GM12864 (cell line): ENCODE measurements at regions not wholly inside any gene's neighbourhood (a gene's known extent, or its start where the extent isn't known, plus 50 kb on each side); places are given as distances from the start of the nearest gene placed in this dataset.
"Not testable (repeated sequence)": the region's sequence is repeated elsewhere in the genome, so short reads cannot be mapped to it uniquely, and the experiment has no call there.

Experiments
- DNase-seq: peaks from one replicate; pipeline ENCODE4 v3.0.0-alpha.2; 2011; ENCODE audit warnings: low read depth
- H3K4me3 ChIP-seq: 2 replicates; pipeline ENCODE4 v1.5.1; 2011; ENCODE audit warnings: mild to moderate bottlenecking, low read depth, low read length, control low read depth
- TF ChIP-seq, protein P1 (sequence below): IDR thresholded peaks from 2 replicates; pipeline ENCODE4 v1.5.1; 2011; ENCODE audit warnings: low read depth, mild to moderate bottlenecking, moderate library complexity, low read length, control low read depth, inconsistent platforms; ENCODE audit errors: missing control alignments

DNA sequence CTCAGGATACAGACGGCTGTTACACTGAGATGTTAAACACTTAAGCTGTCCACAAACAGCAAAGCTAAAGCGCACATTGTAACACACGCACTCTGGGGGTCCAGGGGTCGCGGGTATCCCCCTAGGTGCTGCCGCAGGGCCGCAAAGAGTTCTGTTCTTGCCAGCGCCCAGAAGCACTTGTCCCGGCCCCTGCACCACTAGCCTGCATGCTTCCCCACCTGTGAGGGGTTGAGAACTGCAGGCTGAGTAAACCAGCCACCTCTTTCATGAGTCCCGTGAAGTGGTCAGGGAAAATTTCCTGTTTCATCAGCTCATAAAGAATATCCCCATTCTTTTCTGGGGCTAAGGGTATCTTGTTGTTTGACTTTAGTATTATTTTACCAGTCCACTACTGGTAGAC, 154.4 kb upstream of the FBXL17 start:
- no peak overlapping the region for H3K4me3 ChIP-seq
- TF ChIP-seq, protein P1, sequence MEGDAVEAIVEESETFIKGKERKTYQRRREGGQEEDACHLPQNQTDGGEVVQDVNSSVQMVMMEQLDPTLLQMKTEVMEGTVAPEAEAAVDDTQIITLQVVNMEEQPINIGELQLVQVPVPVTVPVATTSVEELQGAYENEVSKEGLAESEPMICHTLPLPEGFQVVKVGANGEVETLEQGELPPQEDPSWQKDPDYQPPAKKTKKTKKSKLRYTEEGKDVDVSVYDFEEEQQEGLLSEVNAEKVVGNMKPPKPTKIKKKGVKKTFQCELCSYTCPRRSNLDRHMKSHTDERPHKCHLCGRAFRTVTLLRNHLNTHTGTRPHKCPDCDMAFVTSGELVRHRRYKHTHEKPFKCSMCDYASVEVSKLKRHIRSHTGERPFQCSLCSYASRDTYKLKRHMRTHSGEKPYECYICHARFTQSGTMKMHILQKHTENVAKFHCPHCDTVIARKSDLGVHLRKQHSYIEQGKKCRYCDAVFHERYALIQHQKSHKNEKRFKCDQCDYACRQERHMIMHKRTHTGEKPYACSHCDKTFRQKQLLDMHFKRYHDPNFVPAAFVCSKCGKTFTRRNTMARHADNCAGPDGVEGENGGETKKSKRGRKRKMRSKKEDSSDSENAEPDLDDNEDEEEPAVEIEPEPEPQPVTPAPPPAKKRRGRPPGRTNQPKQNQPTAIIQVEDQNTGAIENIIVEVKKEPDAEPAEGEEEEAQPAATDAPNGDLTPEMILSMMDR = no peak
- no peak for DNase-seq

GRCh38 chr5:108532129-108532445, 150.2 kb upstream of the FBXL17 start:
- H3K4me3 ChIP-seq, DNase-seq: not testable (repeated sequence)

GRCh38 chr5:108531367-108532128, 149.7 kb upstream of the FBXL17 start:
- DNase-seq = no peak
- TF ChIP-seq, protein P1 = no peak
- no peak overlapping the region for H3K4me3 ChIP-seq

GRCh38 chr5:108530706-108531105, 148.8 kb upstream of the FBXL17 start:
- DNase-seq = no peak
- no peak overlapping the region for H3K4me3 ChIP-seq
- TF ChIP-seq, protein P1 = no peak

DNA sequence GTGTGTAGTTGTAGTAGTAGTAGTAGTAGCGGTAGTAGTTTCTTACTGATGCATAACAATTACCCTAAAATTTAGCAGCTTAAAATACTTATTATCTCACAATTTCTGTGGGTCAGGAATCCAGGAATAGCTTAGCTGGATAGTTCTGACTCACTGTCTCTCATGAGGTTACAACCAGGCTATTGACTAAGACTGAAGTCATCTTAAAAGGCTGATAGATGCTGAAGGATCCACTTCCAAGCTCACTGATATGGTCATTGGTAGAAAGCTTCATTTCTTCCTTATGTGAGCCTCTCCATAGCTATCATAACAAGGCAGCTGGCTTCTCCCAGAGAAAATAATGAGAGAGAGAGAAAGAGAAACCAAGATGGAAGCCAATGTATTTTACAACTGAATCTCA, 147.5 kb upstream of the FBXL17 start:
- TF ChIP-seq, protein P1 = no peak
- H3K4me3 ChIP-seq = no peak overlapping the region
- no peak for DNase-seq

- TF ChIP-seq, protein P1 = no peak
- no peak overlapping the region for H3K4me3 ChIP-seq
- DNase-seq = no peak
These were observed 146.8 kb upstream of the FBXL17 start for GRCh38 chr5:108528655-108529054.

DNA sequence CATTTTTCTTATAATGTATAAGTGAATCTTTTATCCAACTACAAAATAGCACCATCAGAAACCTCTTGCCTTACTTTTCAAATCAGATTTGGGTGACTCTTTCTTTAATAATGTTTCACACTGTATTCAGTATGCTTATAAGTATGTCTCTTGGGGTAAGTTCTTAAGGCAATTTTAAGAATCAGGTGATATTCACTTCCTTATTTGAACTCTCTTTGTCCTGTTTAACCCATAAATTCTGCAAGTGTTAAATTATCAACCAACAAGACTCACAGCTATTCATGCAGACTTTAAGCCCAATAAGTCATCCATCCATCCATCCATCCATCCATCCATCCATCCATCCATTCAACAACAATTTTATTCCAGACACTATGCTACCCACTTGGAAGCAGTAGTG, 142.7 kb upstream of the FBXL17 start:
- no peak overlapping the region for H3K4me3 ChIP-seq
- DNase-seq = no peak
- TF ChIP-seq, protein P1 = no peak

- H3K4me3 ChIP-seq = no peak overlapping the region
- no peak for DNase-seq
- TF ChIP-seq, protein P1 = no peak
These were observed 141.5 kb upstream of the FBXL17 start for GRCh38 chr5:108523360-108523759.
